ENCODE measurements at regions not wholly inside any gene's neighbourhood (a gene's known extent, or its start where the extent isn't known, plus 50 kb on each side); places are given as distances from the start of the nearest gene placed in this dataset.
"Not testable (repeated sequence)": the region's sequence is repeated elsewhere in the genome, so short reads cannot be mapped to it uniquely, and the experiment has no call there.

DNA sequence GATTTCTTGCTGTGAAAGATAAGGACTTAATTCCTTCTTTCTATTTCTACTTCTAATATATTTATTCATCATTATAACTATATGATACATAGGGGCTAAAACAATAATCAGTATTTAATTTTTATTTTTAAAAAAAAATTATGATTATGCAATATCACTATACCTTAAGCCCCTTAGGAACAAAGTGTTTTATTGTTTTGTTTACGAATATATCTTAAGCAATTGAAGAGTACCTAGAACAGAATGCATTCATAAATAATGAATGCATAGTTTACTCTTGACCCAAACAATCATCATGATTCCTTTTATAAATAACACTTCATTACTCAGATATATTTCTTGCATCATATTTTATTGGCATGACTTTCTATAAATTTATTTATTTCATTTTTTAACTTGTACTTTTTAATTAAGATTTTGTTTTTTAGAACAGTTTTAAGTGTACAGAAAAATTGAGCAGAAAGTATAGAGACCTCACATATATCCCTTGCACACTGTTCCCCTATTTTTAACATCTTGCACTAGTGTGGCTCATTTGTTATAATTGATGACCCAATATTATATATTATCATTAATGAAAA lies 339.9 kb upstream of the SPRY2 start:
- no peak for DNase-seq (ENCODE audit: low read depth, low spot score)

DNA sequence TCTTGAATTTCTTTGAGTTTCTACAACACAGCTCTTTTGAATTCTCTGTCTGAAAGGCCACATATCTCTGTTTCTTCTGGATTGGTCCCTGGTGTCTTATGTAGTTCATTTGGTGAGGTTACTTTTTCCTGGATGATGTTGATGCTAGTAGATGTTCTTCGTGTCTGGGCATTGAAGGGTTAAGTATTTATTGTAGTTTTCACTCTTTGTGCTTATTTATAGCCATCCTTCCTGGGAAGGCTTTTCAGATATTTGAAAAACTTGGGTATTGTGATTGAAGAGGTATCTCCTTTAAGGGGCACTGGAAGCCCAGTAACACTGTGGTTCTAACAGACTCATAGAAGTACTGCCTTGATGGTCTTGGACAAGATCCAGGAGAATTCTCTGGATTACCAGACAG lies 338.5 kb upstream of the SPRY2 start:
- no peak for DNase-seq (ENCODE audit: low read depth, low spot score)

DNA sequence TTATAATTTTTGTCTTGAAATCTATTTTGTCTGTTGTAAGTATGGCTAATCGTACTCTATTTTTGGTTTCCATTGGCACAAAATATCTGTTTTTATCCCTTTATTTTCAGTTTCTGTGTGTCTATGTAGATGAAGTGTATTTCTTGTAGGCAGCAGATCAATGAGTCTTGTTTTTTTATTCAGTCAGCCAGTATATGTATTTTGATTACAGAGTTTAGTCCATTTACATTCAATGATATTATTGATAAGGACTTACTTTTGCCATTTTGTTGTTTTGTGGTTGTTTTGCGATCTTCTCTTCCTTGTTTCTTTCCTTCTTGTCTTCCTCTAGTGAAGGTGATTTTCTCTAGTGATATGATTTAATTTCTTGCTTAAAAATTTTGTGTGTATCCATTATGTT lies 336.3 kb upstream of the SPRY2 start:
- DNase-seq (ENCODE audit: low read depth, low spot score) = no peak

DNA sequence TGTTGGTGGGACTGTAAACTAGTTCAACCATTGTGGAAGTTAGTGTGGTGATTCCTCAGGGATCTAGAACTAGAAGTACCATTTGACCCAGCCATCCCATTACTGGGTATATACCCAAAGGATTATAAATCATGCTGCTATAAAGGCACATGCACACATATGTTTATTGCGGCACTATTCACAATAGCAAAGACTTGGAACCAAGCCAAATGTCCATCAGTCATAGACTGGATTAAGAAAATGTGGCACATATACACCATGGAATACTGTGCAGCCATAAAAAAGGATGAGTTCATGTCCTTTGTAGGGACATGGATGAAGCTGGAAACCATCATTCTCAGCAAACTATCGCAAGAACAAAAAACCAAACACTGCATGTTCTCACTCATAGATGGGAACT lies 334.5 kb upstream of the SPRY2 start:
- not testable (repeated sequence) for DNase-seq (ENCODE audit: low read depth, low spot score)

GRCh38 chr13:80671773-80672172 lies 330.8 kb upstream of the SPRY2 start:
- no peak for DNase-seq (ENCODE audit: low read depth, low spot score)

DNA sequence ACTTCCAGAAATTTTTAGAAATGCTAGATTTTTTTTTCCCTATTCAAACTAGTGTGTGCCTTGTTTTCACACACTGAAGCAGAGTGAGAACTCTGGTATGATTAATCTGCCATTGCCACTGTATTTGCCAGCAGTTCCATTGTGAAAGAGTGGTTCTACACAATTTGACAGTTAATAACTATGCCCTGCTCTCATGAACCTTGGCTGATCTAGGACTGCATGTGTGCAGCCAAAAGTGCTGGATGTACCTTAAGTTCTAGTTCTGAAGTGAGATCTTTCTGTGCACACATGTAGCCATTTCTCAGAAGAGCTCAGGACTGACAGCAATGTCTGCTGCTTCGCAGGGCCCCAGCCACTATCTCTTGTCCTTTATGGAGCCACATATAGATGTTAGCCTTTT lies 328.2 kb upstream of the SPRY2 start:
- no peak for DNase-seq (ENCODE audit: low read depth, low spot score)

- DNase-seq (ENCODE audit: low read depth, low spot score) = no peak
Measured at GRCh38 chr13:80668452-80668851, 327.5 kb upstream of the SPRY2 start.

DNA sequence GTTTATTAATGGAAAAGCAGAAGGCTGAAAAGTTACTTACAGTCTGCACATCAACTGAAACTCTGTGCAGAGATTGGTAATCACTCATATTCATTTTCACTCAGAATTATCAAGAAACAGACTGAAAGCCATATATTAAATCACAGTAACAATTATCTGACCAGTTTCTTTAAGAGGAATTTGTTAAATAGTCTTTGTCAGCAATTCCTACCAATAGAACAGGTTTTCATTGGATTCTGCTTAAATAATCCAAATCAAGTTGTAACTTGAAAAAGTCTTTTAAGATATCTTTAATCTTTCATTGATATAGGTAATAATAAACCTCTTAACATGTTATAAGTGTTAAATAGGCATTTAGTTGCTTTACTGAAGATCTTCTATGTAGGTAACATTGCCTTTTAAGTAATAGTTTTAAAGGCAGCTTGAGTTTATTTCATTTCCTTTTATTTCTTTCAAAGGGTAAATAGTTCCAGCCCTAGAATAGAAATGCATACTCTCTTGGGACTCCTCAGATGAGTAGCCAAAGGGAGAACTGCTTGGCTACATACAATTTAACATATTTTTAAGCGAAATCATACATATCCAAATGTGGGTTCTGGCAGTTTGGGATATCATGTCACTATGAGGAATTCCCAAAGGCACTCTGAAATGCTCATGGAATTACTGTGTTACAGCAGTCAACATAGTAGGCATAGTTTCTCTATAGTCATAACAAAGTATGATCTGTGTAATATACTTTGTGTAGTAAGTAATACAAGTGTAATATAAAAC lies 326.0 kb upstream of the SPRY2 start:
- DNase-seq (ENCODE audit: low read depth, low spot score) = no peak

DNA sequence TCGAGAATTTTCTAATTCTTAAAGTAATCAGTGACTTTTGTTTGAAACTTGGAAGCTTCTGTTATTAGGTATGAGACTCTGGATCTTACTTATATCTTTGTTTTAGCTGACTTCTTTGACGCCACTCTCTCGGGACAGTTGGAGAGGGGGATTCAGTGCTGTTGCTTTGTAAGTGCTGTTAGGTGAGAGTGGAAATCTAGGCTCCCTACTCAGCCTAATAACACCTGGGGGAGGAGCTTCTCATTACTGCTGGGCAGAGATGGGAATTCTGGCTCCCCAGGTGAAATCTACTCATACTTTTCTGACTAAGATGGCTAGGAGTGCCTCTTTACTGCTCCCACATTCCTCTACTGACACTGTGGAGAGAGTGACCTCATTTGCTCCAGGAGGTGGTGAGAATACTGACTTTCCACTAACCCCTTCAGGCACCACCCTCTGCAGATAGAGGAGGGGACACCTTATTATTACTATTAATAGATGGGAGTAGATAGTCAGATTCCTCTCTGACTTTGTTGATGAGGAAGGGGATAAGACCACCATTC lies 324.9 kb upstream of the SPRY2 start:
- no peak for DNase-seq (ENCODE audit: low read depth, low spot score)

DNA sequence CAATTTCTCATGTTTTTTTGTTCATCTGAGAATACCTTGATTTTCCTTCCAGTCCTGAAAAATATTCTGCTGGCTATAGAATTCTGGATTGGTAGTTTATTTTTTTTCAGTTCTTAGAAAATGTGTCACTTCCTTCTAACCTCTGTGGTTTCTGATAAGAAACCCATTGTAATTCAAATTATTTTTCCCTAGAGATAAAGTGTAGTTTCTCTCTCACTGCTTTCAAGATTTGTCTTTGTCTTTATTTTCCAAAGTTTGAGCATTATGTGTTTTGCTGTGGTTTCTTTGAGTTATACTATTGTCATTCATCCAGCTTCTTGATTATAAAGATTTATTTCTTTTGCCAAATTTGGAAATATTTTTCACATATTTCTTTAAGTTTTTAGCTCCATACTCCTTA lies 324.0 kb upstream of the SPRY2 start:
- DNase-seq (ENCODE audit: low read depth, low spot score) = no peak

DNA sequence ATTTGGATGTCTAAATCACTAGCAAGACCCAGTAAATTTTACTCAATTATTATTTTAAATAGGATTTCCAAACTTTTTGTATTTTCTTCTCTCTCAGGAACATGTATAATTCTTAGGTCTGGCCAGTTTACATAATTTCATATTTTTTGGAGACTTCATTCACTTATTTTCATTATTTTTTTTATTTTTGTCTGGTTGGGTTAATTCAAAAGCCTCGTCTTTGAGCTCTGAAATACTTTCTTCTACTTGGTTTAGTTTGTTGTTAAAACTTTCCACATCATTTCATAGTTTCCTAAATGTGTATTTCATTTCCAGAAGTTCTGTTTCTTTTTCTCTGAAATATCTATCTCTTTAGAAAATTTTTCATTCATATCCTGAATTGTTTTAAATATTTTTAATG lies 322.9 kb upstream of the SPRY2 start:
- no peak for DNase-seq (ENCODE audit: low read depth, low spot score)

DNA sequence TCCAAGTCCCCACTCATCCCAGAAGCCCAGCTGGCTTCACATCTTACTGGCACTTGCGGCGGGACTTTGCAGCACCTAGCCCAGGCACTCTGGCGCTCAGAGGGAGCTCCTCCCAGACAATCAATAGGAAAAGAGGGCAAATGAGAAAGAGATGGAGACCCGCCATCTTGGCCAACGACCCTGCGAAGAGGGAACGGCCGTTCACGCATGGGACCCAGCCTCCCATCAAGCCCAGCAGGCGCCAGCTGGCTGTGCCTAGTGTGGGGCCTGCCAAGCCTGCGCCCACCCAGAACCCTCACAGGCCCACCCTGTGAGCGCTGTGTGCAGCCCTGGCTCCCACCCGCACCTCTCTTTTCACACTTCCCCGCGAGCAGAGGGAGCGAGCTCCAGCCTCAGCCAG lies 317.8 kb upstream of the SPRY2 start:
- no peak for DNase-seq (ENCODE audit: low read depth, low spot score)

GRCh38 chr13:80656512-80656904 lies 315.6 kb upstream of the SPRY2 start:
- DNase-seq (ENCODE audit: low read depth, low spot score) = no peak

GRCh38 chr13:80655778-80656511 lies 315.0 kb upstream of the SPRY2 start:
- no peak for DNase-seq (ENCODE audit: low read depth, low spot score)

GRCh38 chr13:80654638-80655249 lies 313.8 kb upstream of the SPRY2 start:
- DNase-seq (ENCODE audit: low read depth, low spot score) = no peak

DNA sequence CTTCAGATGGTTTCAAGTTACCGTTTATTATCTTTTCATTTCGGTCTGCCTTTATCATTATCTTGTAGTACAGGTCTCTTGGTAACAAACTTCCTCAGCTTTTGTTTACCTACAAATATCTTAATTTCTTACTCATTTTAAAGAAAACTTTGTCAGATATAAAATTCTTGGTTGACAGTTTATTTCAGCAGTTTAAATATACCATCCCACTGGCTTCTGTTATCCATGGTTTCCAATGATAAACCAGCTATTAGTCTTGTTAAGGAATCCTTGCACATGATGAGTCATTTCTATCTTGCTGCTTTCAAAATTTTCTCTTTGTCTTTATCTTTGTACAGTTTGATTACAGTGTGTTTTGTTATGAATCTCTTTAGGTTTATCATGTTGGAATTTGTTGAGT lies 308.3 kb upstream of the SPRY2 start:
- no peak for DNase-seq (ENCODE audit: low read depth, low spot score)

DNA sequence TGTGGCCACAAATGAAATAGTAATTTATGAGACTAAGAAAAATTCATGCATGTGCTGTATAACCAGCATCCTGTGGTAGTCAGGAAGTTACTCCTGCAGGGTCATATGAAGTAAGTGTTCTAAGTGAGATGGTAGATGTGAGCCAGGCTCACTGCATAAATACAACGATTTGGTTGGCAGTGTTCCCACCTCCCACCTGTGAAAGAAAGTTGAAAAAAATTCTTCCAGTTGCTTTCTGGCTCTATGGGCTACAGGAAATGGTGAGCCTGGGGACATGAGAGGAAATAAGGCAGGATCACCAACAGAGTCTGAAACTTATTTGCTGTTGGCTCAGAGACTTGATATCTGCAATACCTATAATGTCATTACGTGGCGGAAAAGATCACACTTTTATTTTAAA lies 301.7 kb upstream of the SPRY2 start:
- no peak for DNase-seq (ENCODE audit: low read depth, low spot score)

GRCh38 chr13:80633251-80633650 lies 292.3 kb upstream of the SPRY2 start:
- DNase-seq (ENCODE audit: low read depth, low spot score) = no peak

DNA sequence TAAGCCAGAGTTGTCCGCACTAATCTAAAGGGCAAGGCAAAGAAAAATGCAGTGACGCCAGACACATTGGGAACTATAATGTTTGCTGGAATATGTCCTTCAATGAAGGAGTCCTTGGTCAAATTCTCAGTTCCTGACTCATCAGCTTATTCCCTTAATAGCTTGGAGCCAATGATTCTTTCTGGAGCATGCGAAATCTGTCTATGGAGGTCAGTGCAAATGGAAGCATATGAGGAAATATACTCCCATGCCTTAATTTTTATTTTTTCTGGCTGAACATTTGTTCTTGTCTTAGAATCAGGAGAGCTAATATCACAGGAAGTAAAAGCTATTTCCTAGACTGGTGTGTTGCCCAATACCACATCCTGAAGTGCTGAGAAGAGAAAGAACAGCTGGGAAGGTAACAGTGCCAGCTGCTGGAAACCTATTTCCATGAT lies 289.8 kb upstream of the SPRY2 start:
- DNase-seq (ENCODE audit: low read depth, low spot score) = no peak

GRCh38 chr13:80618781-80619180 lies 277.9 kb upstream of the SPRY2 start:
- DNase-seq (ENCODE audit: low read depth, low spot score) = no peak

DNA sequence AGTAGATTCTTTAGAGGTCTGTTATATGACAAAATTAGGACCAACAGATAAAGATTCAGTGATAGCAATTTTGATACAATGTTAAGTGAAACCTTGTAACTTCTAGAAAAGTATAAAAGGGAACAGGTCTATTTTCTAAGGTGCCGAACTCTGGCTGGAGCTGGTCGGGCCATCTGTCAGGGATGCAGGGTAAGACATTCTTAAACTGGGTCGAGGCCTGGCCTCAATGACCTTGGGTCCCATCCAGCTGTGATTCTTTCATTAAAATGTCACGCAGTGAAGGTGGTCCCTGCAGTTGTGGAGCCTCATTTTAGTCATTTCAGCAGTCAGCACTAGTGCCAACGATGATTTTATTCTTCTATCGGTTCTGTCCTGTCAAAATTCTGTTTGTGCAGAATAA lies 271.9 kb upstream of the SPRY2 start:
- DNase-seq (ENCODE audit: low read depth, low spot score) = no peak

- no peak for DNase-seq (ENCODE audit: low read depth, low spot score)
Measured at GRCh38 chr13:80611310-80611709, 270.4 kb upstream of the SPRY2 start.
